Smooth muscle cell (in vitro differentiated cells): ENCODE measurements at regions not wholly inside any gene's neighbourhood (a gene's known extent, or its start where the extent isn't known, plus 50 kb on each side); places are given as distances from the start of the nearest gene placed in this dataset.

Experiments used
- DNase-seq: peaks from one replicate; lab custom pipeline; 2025; ENCODE audit not compliant: unreplicated experiment; lab: John Stamatoyannopoulos, UW
- H2AFZ ChIP-seq: fragments of 200-600 bp; sonication (generic); 2 replicates; pipeline ENCODE4 v1.6.0; 2016; ENCODE audit warnings: antibody characterized with exemption, low read depth, mild to moderate bottlenecking
- H3F3A ChIP-seq: fragments of 200-600 bp; sonication (generic); 2 replicates; pipeline ENCODE4 v1.6.0; 2017; ENCODE audit warnings: antibody characterized with exemption, low read depth
- H3K27ac ChIP-seq: fragments of 200-600 bp; sonication (generic); 2 replicates; pipeline ENCODE4 v1.5.1; 2016; ENCODE audit warnings: low read depth, mild to moderate bottlenecking
- H3K27me3 ChIP-seq: fragments of 200-600 bp; sonication (generic); 2 replicates; pipeline ENCODE4 v1.6.1; 2016; ENCODE audit warnings: low read depth, mild to moderate bottlenecking
- H3K36me3 ChIP-seq: fragments of 200-600 bp; sonication (generic); 2 replicates; pipeline ENCODE4 v1.5.1; 2016; ENCODE audit warnings: low read depth
- H3K4me1 ChIP-seq: fragments of 200-600 bp; sonication (generic); 2 replicates; pipeline ENCODE4 v1.5.1; 2016; ENCODE audit warnings: low read depth
- H3K4me2 ChIP-seq: fragments of 200-600 bp; sonication (generic); 2 replicates; pipeline ENCODE4 v1.6.0; 2016; ENCODE audit warnings: mild to moderate bottlenecking
- H3K4me3 ChIP-seq: fragments of 200-600 bp; sonication (generic); 2 replicates; pipeline ENCODE4 v1.5.1; 2016; ENCODE audit warnings: mild to moderate bottlenecking
- H3K79me2 ChIP-seq: fragments of 200-600 bp; sonication (generic); 2 replicates; pipeline ENCODE4 v1.6.0; 2016; ENCODE audit warnings: low read depth, mild to moderate bottlenecking
- H3K9ac ChIP-seq: fragments of 200-600 bp; sonication (generic); 2 replicates; pipeline ENCODE4 v1.6.0; 2016; ENCODE audit warnings: low read depth
- H3K9me3 ChIP-seq: fragments of 200-600 bp; sonication (generic); replicated peaks from 2 replicates; pipeline ENCODE4 v1.5.1; 2016; ENCODE audit warnings: low read depth
- H4K20me1 ChIP-seq: fragments of 200-600 bp; sonication (generic); 2 replicates; pipeline ENCODE4 v1.6.0; 2016; ENCODE audit warnings: low read depth
- CTCF ChIP-seq: fragments of 200-600 bp; sonication (generic); IDR thresholded peaks from 2 replicates; pipeline ENCODE4 v1.5.1; 2017; ENCODE audit warnings: borderline replicate concordance, mild to moderate bottlenecking, antibody characterized with exemption; ENCODE audit not compliant: insufficient read depth, poor library complexity, severe bottlenecking
- WGBS: methylation state at CpG from one replicate; pipeline ENCODE4 v1.1.7; 2016; ENCODE audit warnings: low lambda C conversion rate; 5-methylcytosine and 5-hydroxymethylcytosine counted together

DNA sequence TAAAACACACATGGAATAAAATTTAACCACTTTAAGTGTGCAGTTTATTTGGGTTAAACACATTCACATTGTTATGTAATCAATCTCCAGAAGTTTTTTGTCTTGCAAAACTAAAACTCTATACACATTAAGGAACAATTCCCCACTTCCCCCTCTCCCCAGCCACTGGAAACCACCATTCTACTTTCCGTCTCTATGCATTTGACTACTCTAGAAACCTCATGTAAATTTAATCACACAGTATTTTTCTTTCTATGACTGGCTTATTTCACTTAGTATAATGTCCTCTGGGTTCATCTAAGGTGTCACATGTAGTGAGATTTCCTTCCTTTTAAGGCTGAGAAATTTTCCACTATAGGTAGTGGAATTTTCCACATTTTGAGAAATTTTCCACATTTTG, 568.7 kb upstream of the UBE2E2 start:
- Histone ChIP-seq H3K79me2 (no peaks in the 10 kb centered on the region), H3K9ac (no peak overlapping the region), H2AFZ (no peak overlapping the region), H3K36me3 (no peaks in the 10 kb centered on the region), H3K4me3 (no peak overlapping the region), H3K27me3 (no peaks in the 10 kb centered on the region), H3K27ac (no peak overlapping the region), H3F3A (no peaks in the 10 kb centered on the region), H4K20me1 (no peaks in the 10 kb centered on the region), H3K4me1 (no peaks in the 10 kb centered on the region), H3K9me3 (no peaks in the 10 kb centered on the region), H3K4me2 (no peak overlapping the region)
- DNase-seq, result no peak
- WGBS, result 88% methylated on average over 1 of the region's 1 CpG
- no peak for TF ChIP-seq CTCF

DNA sequence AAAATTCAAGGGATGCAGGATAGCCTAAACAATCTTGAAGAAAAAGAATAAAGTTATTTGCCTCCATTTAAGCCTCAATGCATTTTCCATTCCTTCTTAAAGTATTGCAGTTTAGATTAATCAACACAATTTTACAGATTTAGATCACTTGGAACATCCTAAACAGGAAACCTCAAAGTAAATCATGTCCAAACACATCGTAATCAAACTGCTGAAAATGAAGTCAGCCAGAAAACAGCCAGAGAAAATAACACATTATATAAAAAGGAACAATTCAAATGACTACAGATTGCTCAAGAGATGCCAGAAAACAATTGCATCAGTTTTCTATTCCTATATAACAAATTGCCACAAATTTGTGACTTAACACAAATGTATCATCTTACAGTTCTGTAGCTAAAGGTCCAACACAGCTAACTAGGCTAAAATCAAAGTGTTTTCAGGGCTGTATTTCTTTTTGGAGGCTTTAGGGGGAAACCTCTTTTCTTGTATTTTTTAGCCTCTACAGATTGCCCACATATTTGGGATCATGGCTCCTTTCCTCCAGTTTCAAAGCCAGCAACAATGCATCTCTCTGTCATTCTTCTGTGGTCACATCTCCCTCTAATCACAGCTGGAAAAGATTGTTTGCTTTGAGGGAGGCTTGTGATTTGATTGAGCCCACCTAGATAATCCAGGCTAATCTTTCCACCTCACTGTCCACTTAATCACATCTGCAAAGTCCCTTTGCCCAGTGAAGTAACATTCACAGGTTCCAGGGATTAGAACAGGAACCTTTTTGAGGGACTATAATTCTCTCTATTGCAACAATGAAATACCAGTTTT, 543.3 kb upstream of the UBE2E2 start:
- no peak overlapping the region for H3K4me3 ChIP-seq
- TF ChIP-seq CTCF, result no peak
- peaks cover 6% of the 10 kb centered on the region for H3K27me3 ChIP-seq
- H3K4me2 ChIP-seq, result no peak overlapping the region
- no peaks in the 10 kb centered on the region for H4K20me1 ChIP-seq
- H3K27ac ChIP-seq, result no peak overlapping the region
- peaks cover 11% of the 10 kb centered on the region for H3K4me1 ChIP-seq
- H3K36me3 ChIP-seq, result no peaks in the 10 kb centered on the region
- no peaks in the 10 kb centered on the region for H3F3A ChIP-seq
- no peak overlapping the region for H3K9ac ChIP-seq
- DNase-seq, result no peak
- no peak overlapping the region for H2AFZ ChIP-seq
- 62% methylated on average over 1 of the region's 1 CpG for WGBS
- H3K79me2 ChIP-seq, result no peaks in the 10 kb centered on the region
- no peaks in the 10 kb centered on the region for H3K9me3 ChIP-seq

GRCh38 chr3:22660606-22661005, 542.5 kb upstream of the UBE2E2 start:
- Histone ChIP-seq H3K4me2 (no peak overlapping the region), H3K9ac (no peak overlapping the region), H3K4me1 (peaks cover 11% of the 10 kb centered on the region), H3K36me3 (no peaks in the 10 kb centered on the region), H3K79me2 (no peaks in the 10 kb centered on the region), H3F3A (no peaks in the 10 kb centered on the region), H3K27ac (no peak overlapping the region), H3K9me3 (no peaks in the 10 kb centered on the region), H3K27me3 (peaks cover 6% of the 10 kb centered on the region), H4K20me1 (no peaks in the 10 kb centered on the region), H3K4me3 (no peak overlapping the region), H2AFZ (no peak overlapping the region)
- DNase-seq, result no peak
- no peak for TF ChIP-seq CTCF
- WGBS, result 52% methylated on average over 1 of the region's 1 CpG
